Activated CD4-positive, alpha-beta T cell treated with anti-CD3 and anti-CD28 coated beads for 48 hours (primary cell): ENCODE measurements at regions not wholly inside any gene's neighbourhood (a gene's known extent, or its start where the extent isn't known, plus 50 kb on each side); places are given as distances from the start of the nearest gene placed in this dataset.

ENCODE experiments used
- DNase-seq: peaks from one replicate; pipeline ENCODE4 v3.0.0-alpha.2; 2020

- no peak for DNase-seq
These were observed 182.9 kb upstream of the DPYD start for GRCh38 chr1:98103617-98104285.

GRCh38 chr1:98102345-98103030 is 181.7 kb upstream of the DPYD start:
- DNase-seq = no peak

- no peak for DNase-seq
These were observed 180.5 kb upstream of the DPYD start for GRCh38 chr1:98101364-98101763.

- no peak for DNase-seq
These were observed 178.7 kb upstream of the DPYD start for GRCh38 chr1:98099501-98099900.

- no peak for DNase-seq
These were observed 177.6 kb upstream of the DPYD start for GRCh38 chr1:98098473-98098872.

- no peak for DNase-seq
These were observed 169.5 kb upstream of the DPYD start for GRCh38 chr1:98090351-98090750.

- no peak for DNase-seq
These were observed 167.5 kb upstream of the DPYD start for GRCh38 chr1:98088381-98088780.

GRCh38 chr1:98086796-98087441 is 166.1 kb upstream of the DPYD start:
- DNase-seq = no peak

GRCh38 chr1:98086156-98086555 is 165.3 kb upstream of the DPYD start:
- no peak for DNase-seq

- no peak for DNase-seq
These were observed 163.4 kb upstream of the DPYD start for GRCh38 chr1:98084188-98084587.

- DNase-seq = no peak
These were observed 161.1 kb upstream of the DPYD start for GRCh38 chr1:98081944-98082343.

- no peak for DNase-seq
These were observed 157.8 kb upstream of the DPYD start for GRCh38 chr1:98078596-98078995.

- no peak for DNase-seq
These were observed 156.9 kb upstream of the DPYD start for GRCh38 chr1:98077691-98078090.

GRCh38 chr1:98075626-98076025 is 154.8 kb upstream of the DPYD start:
- no peak for DNase-seq

GRCh38 chr1:98073823-98074222 is 153.0 kb upstream of the DPYD start:
- DNase-seq = no peak

GRCh38 chr1:98073106-98073505 is 152.3 kb upstream of the DPYD start:
- DNase-seq = no peak

- no peak for DNase-seq
These were observed 151.2 kb upstream of the DPYD start for GRCh38 chr1:98072047-98072446.

- no peak for DNase-seq
These were observed 147.2 kb upstream of the DPYD start for GRCh38 chr1:98068016-98068415.

GRCh38 chr1:98066911-98067310 is 146.1 kb upstream of the DPYD start:
- no peak for DNase-seq

- no peak for DNase-seq
These were observed 138.8 kb upstream of the DPYD start for GRCh38 chr1:98059620-98060019.

- DNase-seq = no peak
These were observed 137.8 kb upstream of the DPYD start for GRCh38 chr1:98058676-98059075.

GRCh38 chr1:98057236-98057910 is 136.5 kb upstream of the DPYD start:
- no peak for DNase-seq

GRCh38 chr1:98056781-98057180 is 135.9 kb upstream of the DPYD start:
- no peak for DNase-seq

GRCh38 chr1:98055457-98055856 is 134.6 kb upstream of the DPYD start:
- DNase-seq = no peak
